Hepatocyte (in vitro differentiated cells): ENCODE measurements at regions not wholly inside any gene's neighbourhood (a gene's known extent, or its start where the extent isn't known, plus 50 kb on each side); places are given as distances from the start of the nearest gene placed in this dataset.

Experiments
- DNase-seq: peaks from one replicate; pipeline ENCODE4 v3.0.0-alpha.2; 2016; ENCODE audit warnings: low spot score
- H2AFZ ChIP-seq: fragments of 200-600 bp; sonication (generic); 2 replicates; pipeline ENCODE4 v1.6.0; 2016; ENCODE audit warnings: antibody characterized with exemption, mild to moderate bottlenecking
- H3K27ac ChIP-seq: fragments of 200-600 bp; sonication (generic); 2 replicates; pipeline ENCODE4 v1.5.1; 2016; ENCODE audit warnings: mild to moderate bottlenecking
- H3K27me3 ChIP-seq: fragments of 200-600 bp; sonication (generic); 2 replicates; pipeline ENCODE4 v1.6.1; 2016
- H3K36me3 ChIP-seq: fragments of 200-600 bp; sonication (generic); replicated peaks from 2 replicates; pipeline ENCODE4 v1.5.1; 2016; ENCODE audit warnings: low read depth; ENCODE audit not compliant: insufficient read depth
- H3K4me1 ChIP-seq: fragments of 200-600 bp; sonication (generic); 2 replicates; pipeline ENCODE4 v1.5.1; 2016; ENCODE audit warnings: mild to moderate bottlenecking, moderate library complexity; ENCODE audit not compliant: insufficient read depth
- H3K4me2 ChIP-seq: fragments of 200-600 bp; sonication (generic); 2 replicates; pipeline ENCODE4 v1.6.0; 2016
- H3K4me3 ChIP-seq: fragments of 200-600 bp; sonication (generic); 2 replicates; pipeline ENCODE4 v1.5.1; 2016; ENCODE audit warnings: mild to moderate bottlenecking
- H3K79me2 ChIP-seq: fragments of 200-600 bp; sonication (generic); 2 replicates; pipeline ENCODE4 v1.6.0; 2017; ENCODE audit warnings: mild to moderate bottlenecking
- H3K9me2 ChIP-seq: fragments of 200-600 bp; sonication (generic); replicated peaks from 2 replicates; pipeline ENCODE4 v1.6.0; 2017; ENCODE audit warnings: mild to moderate bottlenecking; ENCODE audit not compliant: insufficient read depth
- H3K9me3 ChIP-seq: fragments of 200-600 bp; sonication (generic); 2 replicates; pipeline ENCODE4 v1.5.1; 2016; ENCODE audit warnings: low read depth, mild to moderate bottlenecking
- H4K20me1 ChIP-seq: fragments of 200-600 bp; sonication (generic); 2 replicates; pipeline ENCODE4 v1.6.0; 2016; ENCODE audit warnings: mild to moderate bottlenecking; ENCODE audit not compliant: insufficient read depth, poor library complexity, severe bottlenecking
- CTCF ChIP-seq: fragments of 200-600 bp; sonication (generic); IDR thresholded peaks from 2 replicates; pipeline ENCODE4 v1.5.1; 2016; ENCODE audit warnings: antibody characterized with exemption, mild to moderate bottlenecking; ENCODE audit not compliant: poor library complexity
- EZH2 ChIP-seq: fragments of 200-600 bp; sonication (generic); IDR thresholded peaks from 2 replicates; pipeline ENCODE4 v1.6.1; 2016; ENCODE audit warnings: antibody characterized with exemption, mild to moderate bottlenecking, borderline replicate concordance
- EZH2phosphoT487 ChIP-seq: fragments of 200-600 bp; sonication (generic); IDR thresholded peaks from one replicate; pipeline ENCODE4 v1.6.1; 2018; ENCODE audit warnings: antibody characterized with exemption, mild to moderate bottlenecking, low read depth, moderate library complexity; ENCODE audit not compliant: unreplicated experiment, severe bottlenecking
- WGBS: methylation state at CpG from one replicate; pipeline ENCODE4 v1.1.6; 2016; ENCODE audit warnings: low lambda C conversion rate; ENCODE audit errors: missing lambda C conversion rate; 5-methylcytosine and 5-hydroxymethylcytosine counted together

GRCh38 chr21:23108533-23108932 is 2110.3 kb downstream of the NCAM2 start:
- no peak overlapping the region for H2AFZ ChIP-seq
- H3K36me3 ChIP-seq: no peaks in the 10 kb centered on the region
- no peaks in the 10 kb centered on the region for H3K4me1 ChIP-seq
- H3K4me3 ChIP-seq: no peak overlapping the region
- H3K4me2 ChIP-seq: no peak overlapping the region
- DNase-seq: no peak
- H3K79me2 ChIP-seq: no peaks in the 10 kb centered on the region
- H3K9me2 ChIP-seq: no peaks in the 10 kb centered on the region
- no peaks in the 10 kb centered on the region for H3K27me3 ChIP-seq
- H4K20me1 ChIP-seq: no peaks in the 10 kb centered on the region
- H3K27ac ChIP-seq: no peak overlapping the region
- TF ChIP-seq CTCF: no peak
- TF ChIP-seq EZH2phosphoT487: no peak
- TF ChIP-seq EZH2: no peak
- no peaks in the 10 kb centered on the region for H3K9me3 ChIP-seq

GRCh38 chr21:23111070-23111600 is 2112.9 kb downstream of the NCAM2 start:
- no peak for DNase-seq
- Histone ChIP-seq H4K20me1 (no peaks in the 10 kb centered on the region), H3K4me1 (no peaks in the 10 kb centered on the region), H3K4me2 (no peak overlapping the region), H3K36me3 (no peaks in the 10 kb centered on the region), H3K9me2 (no peaks in the 10 kb centered on the region), H3K79me2 (no peaks in the 10 kb centered on the region), H2AFZ (no peak overlapping the region), H3K27ac (no peak overlapping the region), H3K4me3 (no peak overlapping the region), H3K27me3 (no peaks in the 10 kb centered on the region), H3K9me3 (no peaks in the 10 kb centered on the region)
- WGBS: 61% methylated on average over 3 of the region's 3 CpGs
- TF ChIP-seq EZH2: no peak
- no peak for TF ChIP-seq EZH2phosphoT487
- no peak for TF ChIP-seq CTCF

GRCh38 chr21:23119491-23119890 is 2121.3 kb downstream of the NCAM2 start:
- no peaks in the 10 kb centered on the region for H3K27me3 ChIP-seq
- H2AFZ ChIP-seq: no peak overlapping the region
- no peak overlapping the region for H3K27ac ChIP-seq
- H4K20me1 ChIP-seq: no peaks in the 10 kb centered on the region
- no peaks in the 10 kb centered on the region for H3K4me1 ChIP-seq
- H3K4me3 ChIP-seq: no peak overlapping the region
- DNase-seq: no peak
- no peaks in the 10 kb centered on the region for H3K9me3 ChIP-seq
- no peaks in the 10 kb centered on the region for H3K79me2 ChIP-seq
- no peaks in the 10 kb centered on the region for H3K9me2 ChIP-seq
- TF ChIP-seq EZH2phosphoT487 (no peak), CTCF (no peak), EZH2 (no peak)
- no peak overlapping the region for H3K4me2 ChIP-seq
- no peaks in the 10 kb centered on the region for H3K36me3 ChIP-seq
- WGBS: 62% methylated on average over 1 of the region's 1 CpG

GRCh38 chr21:23127973-23128372 is 2129.8 kb downstream of the NCAM2 start:
- H3K9me3 ChIP-seq: no peaks in the 10 kb centered on the region
- no peaks in the 10 kb centered on the region for H3K36me3 ChIP-seq
- no peaks in the 10 kb centered on the region for H4K20me1 ChIP-seq
- peaks cover 7% of the 10 kb centered on the region for H3K4me1 ChIP-seq
- no peak overlapping the region for H2AFZ ChIP-seq
- H3K4me3 ChIP-seq: no peak overlapping the region
- no peak for DNase-seq
- H3K79me2 ChIP-seq: no peaks in the 10 kb centered on the region
- 74% methylated on average over 8 of the region's 8 CpGs for WGBS
- no peak overlapping the region for H3K27ac ChIP-seq
- H3K4me2 ChIP-seq: no peak overlapping the region
- H3K27me3 ChIP-seq: no peaks in the 10 kb centered on the region
- no peak for TF ChIP-seq EZH2phosphoT487
- no peak for TF ChIP-seq EZH2
- no peak for TF ChIP-seq CTCF
- no peaks in the 10 kb centered on the region for H3K9me2 ChIP-seq
